HG03439 (cell line): ENCODE measurements at regions not wholly inside any gene's neighbourhood (a gene's known extent, or its start where the extent isn't known, plus 50 kb on each side); places are given as distances from the start of the nearest gene placed in this dataset.
"Not testable (repeated sequence)": the region's sequence is repeated elsewhere in the genome, so short reads cannot be mapped to it uniquely, and the experiment has no call there.

Source experiments
- ATAC-seq: cut with Tn5 transposase; IDR thresholded peaks from one replicate; pipeline ENCODE4 v1.9.1; 2021; ENCODE audit warnings: mild to moderate bottlenecking, moderate library complexity; ENCODE audit not compliant: unreplicated experiment

DNA sequence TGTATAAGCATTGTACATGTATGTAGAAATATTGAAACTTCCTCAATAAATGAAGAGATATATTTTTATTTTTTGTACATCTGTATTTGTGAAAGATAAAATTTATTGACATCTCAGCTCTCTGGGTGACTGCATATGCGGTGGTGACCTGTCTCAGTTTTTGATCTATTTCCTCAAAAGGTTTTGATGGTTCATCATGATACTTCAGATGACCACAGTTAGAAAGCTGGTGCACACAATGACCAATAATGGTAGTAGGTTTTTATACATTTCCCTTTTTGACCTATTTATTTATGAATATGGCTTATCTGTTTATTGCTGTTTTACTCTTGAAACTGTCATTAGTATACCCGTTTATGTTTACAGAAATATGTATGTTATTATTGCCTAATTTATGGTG is 549.6 kb upstream of the CHD1 start:
- ATAC-seq, result not testable (repeated sequence)

DNA sequence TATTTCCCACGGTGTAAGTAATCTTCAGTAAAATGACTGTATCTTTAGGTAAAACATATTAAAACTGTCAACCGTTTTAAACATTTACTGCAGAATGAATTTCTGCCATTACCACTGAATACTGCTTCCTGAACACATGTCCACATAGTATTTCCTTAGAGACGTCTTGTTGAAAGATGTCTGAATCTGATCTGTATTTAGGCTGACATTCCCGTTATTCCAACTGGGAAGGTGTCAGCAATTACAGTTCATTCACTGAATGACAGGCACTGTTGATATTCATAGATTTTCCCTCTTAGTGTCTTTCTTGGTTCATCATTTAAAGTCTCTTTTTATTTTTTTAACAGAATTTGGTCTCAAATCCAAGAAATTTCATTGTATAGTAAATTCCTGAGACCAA is 544.5 kb upstream of the CHD1 start:
- ATAC-seq, result not testable (repeated sequence)

DNA sequence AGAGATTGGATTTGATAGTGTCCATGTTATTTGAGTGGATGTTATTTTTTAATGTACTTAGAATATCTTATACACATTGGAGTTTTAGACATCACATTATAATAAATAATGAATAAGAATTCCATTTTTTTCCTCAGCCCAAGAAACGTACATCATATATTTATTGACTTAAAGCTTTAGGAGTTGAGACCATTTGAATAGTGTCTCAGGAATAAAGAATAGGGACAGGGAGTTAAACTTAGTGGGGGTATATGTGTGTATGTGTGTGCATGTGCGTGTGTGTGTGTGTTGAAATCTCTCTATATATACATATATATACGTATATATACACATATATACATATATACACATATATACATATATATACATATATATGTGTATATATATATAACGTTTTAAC is 542.9 kb upstream of the CHD1 start:
- ATAC-seq, result not testable (repeated sequence)

GRCh38 chr5:99471178-99471577 is 542.4 kb upstream of the CHD1 start:
- not testable (repeated sequence) for ATAC-seq

- ATAC-seq, result not testable (repeated sequence)
Observed at GRCh38 chr5:99470636-99471035, 541.8 kb upstream of the CHD1 start.

DNA sequence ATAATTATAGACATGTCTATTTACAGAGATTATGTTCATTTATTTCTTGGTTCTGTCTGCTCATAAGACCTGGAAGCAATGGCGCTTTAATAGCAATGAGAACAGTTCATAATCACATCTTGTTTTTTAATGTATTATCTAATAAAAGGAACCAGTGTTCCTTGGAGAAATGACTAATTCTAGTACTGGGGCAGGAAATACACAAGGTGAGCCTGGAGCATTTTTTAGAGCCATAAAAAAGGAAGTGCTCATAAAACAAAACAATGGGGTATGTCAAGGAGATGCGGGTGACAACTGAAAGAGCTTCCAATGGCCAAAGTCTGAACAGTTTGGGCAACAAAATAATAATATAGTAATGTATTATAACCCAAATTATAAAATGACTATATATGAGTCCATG is 531.9 kb upstream of the CHD1 start:
- no peak for ATAC-seq

GRCh38 chr5:99453196-99453595 is 524.4 kb upstream of the CHD1 start:
- no peak for ATAC-seq

DNA sequence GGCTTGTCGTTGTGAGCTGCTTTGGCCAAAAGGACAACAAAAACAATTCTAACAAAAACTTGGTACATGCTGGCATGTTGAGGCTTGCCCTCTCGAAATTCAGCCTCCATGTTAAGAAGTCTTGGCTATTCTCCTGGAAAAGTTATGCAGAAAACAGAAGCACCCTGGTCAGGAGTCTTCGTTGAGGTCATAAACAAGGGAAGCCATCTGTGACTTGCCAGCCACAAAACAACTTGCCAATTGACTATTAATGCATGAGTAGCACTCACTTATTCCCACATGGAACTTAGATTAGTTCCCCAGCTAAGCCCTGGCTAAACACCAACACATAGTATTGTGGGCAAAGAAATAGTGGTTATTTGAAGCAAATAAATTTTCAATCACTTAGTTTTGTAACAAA is 521.0 kb upstream of the CHD1 start:
- no peak for ATAC-seq

DNA sequence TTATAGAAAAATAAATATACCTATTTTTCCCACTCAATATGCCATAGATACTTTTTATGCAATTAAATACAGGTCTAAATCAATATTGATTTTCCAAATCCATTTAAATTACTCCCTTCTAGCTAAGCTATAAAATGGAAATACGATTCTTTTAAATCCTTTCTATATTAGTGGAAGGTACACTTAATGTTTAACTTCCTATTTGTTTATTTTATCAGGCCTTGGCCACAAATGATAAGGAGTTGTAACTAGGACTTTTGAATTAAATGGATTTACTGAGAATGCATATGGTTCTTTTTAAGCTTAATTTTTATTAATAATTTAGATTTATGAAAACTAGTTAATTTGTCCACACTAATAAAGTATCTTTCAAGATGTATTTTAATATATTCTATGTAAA is 517.0 kb upstream of the CHD1 start:
- ATAC-seq, result no peak

DNA sequence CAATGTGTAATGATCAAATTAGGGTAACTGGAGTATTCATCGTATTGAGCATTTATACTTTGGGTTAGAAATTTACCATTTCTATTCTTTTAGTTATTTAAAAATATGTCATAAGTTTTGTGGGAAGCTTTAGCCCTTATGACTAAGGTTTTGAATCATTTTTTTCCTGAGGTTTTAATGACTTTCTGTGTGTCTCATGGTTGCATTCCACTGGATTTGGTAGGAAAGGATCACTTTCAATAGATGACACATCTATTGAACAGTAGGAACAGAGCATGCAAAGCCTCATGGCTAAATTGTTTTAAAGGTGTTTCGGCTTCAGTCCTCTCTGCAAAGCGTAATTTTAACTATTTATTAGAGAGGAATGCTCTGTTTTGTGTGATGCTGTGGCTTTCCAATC is 512.4 kb upstream of the CHD1 start:
- no peak for ATAC-seq

DNA sequence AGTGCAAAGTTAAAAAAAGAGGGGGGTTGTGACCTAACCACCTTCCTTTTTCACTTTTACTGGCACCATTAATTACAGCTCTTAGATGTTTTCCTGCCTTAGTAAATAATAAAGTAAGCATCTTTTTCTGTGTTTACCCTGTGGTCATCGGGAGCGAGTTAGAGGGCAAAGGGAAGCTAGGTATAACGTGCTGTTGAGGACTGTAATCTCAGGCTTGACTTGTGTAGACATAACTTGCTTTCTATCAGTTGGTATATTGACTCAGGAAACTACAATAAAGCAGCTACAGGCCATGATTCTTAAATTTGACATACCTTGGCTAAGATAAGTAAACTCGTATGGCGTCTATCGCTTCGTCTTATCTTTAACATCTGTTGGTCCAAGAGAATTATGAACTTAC is 509.8 kb upstream of the CHD1 start:
- ATAC-seq, result no peak

GRCh38 chr5:99437986-99438385 is 509.2 kb upstream of the CHD1 start:
- ATAC-seq, result no peak

GRCh38 chr5:99423396-99423795 is 494.6 kb upstream of the CHD1 start:
- ATAC-seq, result not testable (repeated sequence)

DNA sequence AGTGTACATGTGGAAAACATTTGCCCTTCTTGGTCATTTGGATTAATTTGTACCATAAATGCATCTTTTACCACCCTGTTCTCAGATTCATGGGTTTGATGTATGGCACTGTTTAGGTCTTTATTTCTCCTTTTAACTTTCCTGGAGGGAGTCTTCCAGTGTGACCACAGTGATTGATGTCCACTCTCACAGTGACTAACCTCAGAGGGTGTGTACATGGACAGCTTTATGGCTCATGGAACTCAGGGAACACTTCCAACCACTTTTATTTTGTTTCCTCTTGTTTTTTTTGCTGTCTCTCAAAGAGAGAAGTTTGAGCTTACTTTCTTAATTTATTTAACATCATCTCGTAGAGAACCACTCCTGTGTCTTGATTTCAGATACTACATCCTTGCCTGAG is 489.8 kb upstream of the CHD1 start:
- not testable (repeated sequence) for ATAC-seq

- ATAC-seq, result not testable (repeated sequence)
Observed at GRCh38 chr5:99410386-99410785, 481.6 kb upstream of the CHD1 start.

- not testable (repeated sequence) for ATAC-seq
Observed at GRCh38 chr5:99404764-99405302, 476.0 kb upstream of the CHD1 start.

DNA sequence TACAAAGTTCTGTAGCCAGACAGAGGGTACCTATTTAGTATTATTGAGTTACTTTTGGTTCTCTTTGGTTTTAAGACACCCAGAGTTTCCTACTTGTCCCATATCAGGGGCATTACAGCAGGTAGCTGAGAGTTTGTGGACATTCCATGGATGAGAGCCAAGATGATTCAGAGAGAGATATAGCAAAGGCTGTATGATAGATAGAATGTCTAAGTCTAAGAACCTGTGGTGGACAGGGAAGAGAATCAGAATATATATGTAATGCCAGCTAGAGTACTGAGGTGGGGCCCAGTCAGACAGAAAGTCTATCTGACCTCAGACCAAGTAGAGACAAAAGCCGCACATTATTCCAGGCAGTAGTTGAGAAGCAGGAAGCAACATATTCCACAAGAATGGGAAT is 471.8 kb upstream of the CHD1 start:
- ATAC-seq, result not testable (repeated sequence)

GRCh38 chr5:99398976-99399375 is 470.2 kb upstream of the CHD1 start:
- ATAC-seq, result no peak

DNA sequence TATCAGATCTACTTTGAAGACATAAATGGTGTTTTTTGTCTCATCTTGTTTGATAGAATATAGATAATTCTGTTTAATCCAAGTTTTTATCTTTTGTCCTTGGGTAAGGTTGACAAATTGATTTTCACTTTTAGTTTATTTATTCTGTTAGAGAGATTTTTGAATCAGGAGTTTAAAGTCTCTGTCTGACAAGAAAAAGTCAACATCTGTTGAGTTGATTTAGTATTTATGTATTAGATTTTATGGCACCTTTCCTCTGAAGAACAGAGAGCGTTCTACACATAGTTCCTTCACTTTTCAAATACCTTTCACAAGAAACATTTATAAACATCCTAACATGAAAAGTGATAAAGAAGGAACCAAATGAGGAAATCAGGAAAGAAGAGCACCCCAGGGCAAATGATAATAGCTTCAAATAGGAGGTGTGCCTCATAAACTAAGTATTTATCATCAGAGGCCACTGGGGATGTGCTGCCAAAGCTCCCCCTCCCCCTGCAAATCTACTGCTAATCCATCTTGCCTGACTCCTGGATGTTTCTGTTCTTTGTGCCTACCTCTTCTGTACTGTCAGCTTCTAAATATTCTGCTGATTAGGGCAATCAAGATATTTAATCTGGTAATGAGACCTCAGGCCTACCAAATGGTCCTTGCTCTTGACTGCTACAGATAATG is 457.7 kb upstream of the CHD1 start:
- ATAC-seq, result no peak

GRCh38 chr5:99379187-99379586 is 450.4 kb upstream of the CHD1 start:
- no peak for ATAC-seq

- no peak for ATAC-seq
Observed at GRCh38 chr5:99378443-99378842, 449.6 kb upstream of the CHD1 start.

- ATAC-seq, result no peak
Observed at GRCh38 chr5:99369797-99370593, 441.2 kb upstream of the CHD1 start.
